Heart right ventricle (tissue), 16 donors: ENCODE measurements at regions not wholly inside any gene's neighbourhood (a gene's known extent, or its start where the extent isn't known, plus 50 kb on each side); places are given as distances from the start of the nearest gene placed in this dataset.

Experiments
- ATAC-seq, 8 donors: fragments of 200-7000 bp; cut with Tn5 transposase; one replicate each; pipeline ENCODE4 v1.9.1; 2020; ENCODE audit warnings: mild to moderate bottlenecking in 8 of 8, moderate library complexity in 8 of 8, moderate number of reproducible peaks in 1 of 8
- DNase-seq, 2 donors: peaks; one replicate each; pipeline ENCODE4 v3.0.0-alpha.2; 2020
- H3K27ac ChIP-seq, 10 donors: fragments of 200-600 bp; sonication (generic) in 2 of 10; one replicate each; pipeline versions ENCODE4 v1.5.0 to v1.8.0; 2020 to 2022; ENCODE audit warnings: mild to moderate bottlenecking in 3 of 10
- H3K27me3 ChIP-seq, 7 donors: fragments of 200-600 bp; one replicate each; pipeline ENCODE4 v1.8.0; 2021 to 2022; ENCODE audit warnings: mild to moderate bottlenecking in 2 of 7
- H3K36me3 ChIP-seq, 9 donors: fragments of 200-600 bp; sonication (generic) in 1 of 9; one replicate each; pipeline versions ENCODE4 v1.5.0 to v1.8.0; 2020 to 2022; ENCODE audit warnings: mild to moderate bottlenecking in 2 of 9
- H3K4me1 ChIP-seq, 9 donors: fragments of 200-600 bp; sonication (generic) in 1 of 9; one replicate each; pipeline versions ENCODE4 v1.5.0 to v1.8.0; 2020 to 2022; ENCODE audit warnings: mild to moderate bottlenecking in 4 of 9
- H3K4me3 ChIP-seq, 10 donors: fragments of 200-600 bp; sonication (generic) in 2 of 10; one replicate each; pipeline versions ENCODE4 v1.5.0 to v1.8.0; 2020 to 2022; ENCODE audit warnings: mild to moderate bottlenecking in 7 of 10, moderate library complexity in 2 of 10
- H3K9me3 ChIP-seq, 11 donors: fragments of 200-600 bp in 10 of 11; sonication (generic) in 2 of 11; one replicate each; pipeline versions ENCODE4 v1.5.0 to v1.8.0; 2013 to 2022; ENCODE audit warnings: mild to moderate bottlenecking in 2 of 11, control low read depth in 1 of 11, moderate library complexity in 1 of 11
- CTCF ChIP-seq, 9 donors: fragments of 200-600 bp; sonication (generic) in 2 of 9; IDR thresholded peaks; one replicate each; pipeline versions ENCODE4 v1.5.0 to v1.8.0; 2021 to 2022; ENCODE audit warnings: antibody characterized with exemption in 9 of 9, mild to moderate bottlenecking in 5 of 9, moderate library complexity in 1 of 9
- WGBS, 2 donors: extraction: QIAGEN DNeasy Blood & Tissue Kit; methylation state at CpG; one replicate each; pipeline ENCODE4 v1.1.7; 2013; ENCODE audit warnings: inconsistent platforms in 1 of 2; 5-methylcytosine and 5-hydroxymethylcytosine counted together
- intact Hi-C, 10 donors: fragments of 100-400 bp; cut with DNase I; formaldehyde crosslinking; loops; one replicate each; pipeline versions ENCODE4 v1.11.1 to v1.14.2; 2022
- donor health status: Arrhythmogenic right ventricular cardiomyopathy.
- donor health status: ischemic (EF 13 %, LVEDD 7.1; RV severe dilation, severe dysfunction).
- donor health status: healthy with polysubstance abuse.
- donor health status: DM: no; HTN: yes; CAD: no.
- donor health status: DM: no; HTN: no; CAD: no.
- donor health status: ischemic (EF 25% LVEDD 6.9; RV normal size, moderate dysfunction).
- donor health status: ischemic (EF 25% LVEDD 5.7; RV mildly dilated, moderate dysfunction).
- donor health status: healthy.
- donor health status: DM: yes; HTN: yes; CAD: no.
- donor health status: Ischemic cardiomyopathy.
- donor health status: ischemic (EF 35%, LVEDD 5.7; RV mildly dilated, moderate dysfunction).
- donor health status: nonischemic (EF 11% LVEDD 7.7; RV severe dilation, severe dysfunction).
- donor health status: DM: yes; HTN: yes; CAD: no.
- donor health status: PGD.
- donor health status: ischemic (EF 29% LVEDD 5.4; RV normal size, mild dysfunction).
- donor health status: nonischemic (EF 23%, LVEDD 6.1; RV moderate dilation, normal function).

GRCh38 chr7:93697901-93698300 is 123.4 kb upstream of the CALCR start:
- no peak for DNase-seq
- intact Hi-C loops: no loop called here
- H3K27ac ChIP-seq: no peak overlapping the region
- H3K4me1 ChIP-seq: no peaks in the 10 kb centered on the region
- no peaks in the 10 kb centered on the region for H3K27me3 ChIP-seq
- H3K9me3 ChIP-seq: no peaks in the 10 kb centered on the region
- no peak overlapping the region for H3K4me3 ChIP-seq
- 83 to 89% methylated on average over 1 of the region's 1 CpG for WGBS, 2 donors
- no peaks in the 10 kb centered on the region for H3K36me3 ChIP-seq
- ATAC-seq: no peak
- no peak for TF ChIP-seq CTCF (IDR thresholded peaks at IDR 0.05)

DNA sequence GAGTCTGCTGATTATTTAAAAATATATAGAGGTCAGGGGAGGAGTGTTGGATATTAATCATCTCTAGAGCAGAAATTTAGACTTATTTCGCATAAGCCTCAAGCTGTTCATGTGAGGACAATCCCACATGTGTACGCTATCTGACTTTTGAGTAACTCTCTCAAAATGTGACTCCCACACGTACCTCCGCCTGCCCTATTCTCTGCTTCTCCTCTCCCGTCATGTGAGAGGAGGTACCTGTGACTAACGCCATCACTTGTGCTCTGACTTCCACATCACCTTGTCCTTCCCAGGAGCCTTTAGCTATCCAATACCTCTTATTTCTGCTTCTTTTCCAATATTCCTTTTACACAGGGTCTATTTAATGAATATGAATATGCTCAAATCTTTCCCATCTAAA is 119.3 kb upstream of the CALCR start:
- Histone ChIP-seq H3K36me3 (no peaks in the 10 kb centered on the region), H3K27ac (no peak overlapping the region), H3K27me3 (no peaks in the 10 kb centered on the region), H3K9me3 (no peaks in the 10 kb centered on the region), H3K4me1 (no peaks in the 10 kb centered on the region), H3K4me3 (no peak overlapping the region)
- ATAC-seq (no peak), DNase-seq (no peak)
- TF ChIP-seq CTCF (IDR thresholded peaks at IDR 0.05): no peak
- WGBS, 2 donors: 83% methylated on average over 6 of the region's 6 CpGs
- intact Hi-C loops: no loop called here

DNA sequence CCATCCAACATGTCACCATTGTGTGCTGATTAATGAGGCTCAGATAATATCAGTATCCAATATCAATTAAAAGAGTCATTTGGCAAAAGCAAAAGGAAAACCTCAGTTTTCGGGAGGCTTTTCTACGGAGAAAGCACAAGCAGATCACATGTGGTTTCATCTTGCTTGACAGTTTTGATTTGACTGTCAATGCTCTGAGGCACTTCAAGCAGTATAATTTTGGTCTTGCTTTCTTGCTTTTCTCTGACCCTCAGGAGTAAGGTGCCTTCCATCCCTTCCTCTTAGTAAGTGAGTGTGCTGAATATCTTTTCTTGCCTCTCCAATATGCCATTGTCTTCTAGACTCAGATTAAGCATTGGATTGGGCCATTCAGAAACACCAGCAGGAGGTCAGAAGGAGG is 115.5 kb upstream of the CALCR start:
- WGBS, 2 donors: 89 to 94% methylated on average over 2 of the region's 2 CpGs
- intact Hi-C loops: no loop called here
- Histone ChIP-seq H3K4me3 (no peak overlapping the region), H3K4me1 (no peaks in the 10 kb centered on the region), H3K27ac (no peak overlapping the region), H3K36me3 (no peaks in the 10 kb centered on the region), H3K27me3 (no peaks in the 10 kb centered on the region), H3K9me3 (no peaks in the 10 kb centered on the region)
- no peak for TF ChIP-seq CTCF (IDR thresholded peaks at IDR 0.05)
- no peak for ATAC-seq
- no peak for DNase-seq

- Histone ChIP-seq H3K27me3 (no peaks in the 10 kb centered on the region), H3K4me3 (no peak overlapping the region), H3K4me1 (peaks cover 0 to 5% (median 0%) of the 10 kb centered on the region in 9 donors), H3K36me3 (no peaks in the 10 kb centered on the region), H3K9me3 (no peaks in the 10 kb centered on the region), H3K27ac (no peak overlapping the region)
- intact Hi-C loops: no loop called here
- ATAC-seq (no peak), DNase-seq (no peak)
- no peak for TF ChIP-seq CTCF (IDR thresholded peaks at IDR 0.05)
Measured at GRCh38 chr7:93678185-93678584, 103.7 kb upstream of the CALCR start.
